Neural cell (in vitro differentiated cells): ENCODE measurements at regions not wholly inside any gene's neighbourhood (a gene's known extent, or its start where the extent isn't known, plus 50 kb on each side); places are given as distances from the start of the nearest gene placed in this dataset.

Experiments used
- H2AFZ ChIP-seq: fragments of 200-600, 300-800 bp; sonication (generic), shearing (Covaris generic); 2 replicates; pipeline ENCODE4 v1.6.0; 2014; ENCODE audit warnings: low read depth, mild to moderate bottlenecking, antibody characterized with exemption, low read length, moderate library complexity
- H3F3A ChIP-seq: fragments of 200-600 bp; shearing (Covaris generic); 2 replicates; pipeline ENCODE4 v1.6.1; 2016; ENCODE audit warnings: mild to moderate bottlenecking, moderate library complexity, mixed read lengths, antibody characterized with exemption, low read length; ENCODE audit not compliant: insufficient read depth, poor library complexity, severe bottlenecking
- H3K27ac ChIP-seq: fragments of 200-600, 300-800 bp; sonication (generic), shearing (Covaris generic); 2 replicates; pipeline ENCODE4 v1.5.1; 2014; ENCODE audit warnings: mild to moderate bottlenecking, low read length, moderate library complexity
- H3K27me3 ChIP-seq: fragments of 300-800, 200-600 bp; sonication (generic), shearing (Covaris generic); 2 replicates; pipeline ENCODE4 v1.6.0; 2014; ENCODE audit warnings: mild to moderate bottlenecking, low read depth, low read length, moderate library complexity; ENCODE audit not compliant: insufficient read depth
- H3K36me3 ChIP-seq: fragments of 300-800, 200-600 bp; sonication (generic), shearing (Covaris generic); 2 replicates; pipeline ENCODE4 v1.5.1; 2014; ENCODE audit warnings: mild to moderate bottlenecking, antibody characterized with exemption, low read length, moderate library complexity; ENCODE audit not compliant: insufficient read depth
- H3K4me2 ChIP-seq: fragments of 300-800, 200-600 bp; sonication (generic), shearing (Covaris generic); 2 replicates; pipeline ENCODE4 v1.6.0; 2014; ENCODE audit warnings: mild to moderate bottlenecking, low read length
- H3K4me3 ChIP-seq: fragments of 300-800, 200-600 bp; sonication (generic), shearing (Covaris generic); 2 replicates; pipeline ENCODE4 v1.5.1; 2014; ENCODE audit warnings: mild to moderate bottlenecking, low read length, moderate library complexity
- H3K79me2 ChIP-seq: fragments of 200-600 bp; shearing (Covaris generic); replicated peaks from 2 replicates; pipeline ENCODE4 v1.6.0; 2014; ENCODE audit warnings: mild to moderate bottlenecking, low read length, moderate library complexity; ENCODE audit not compliant: insufficient read depth
- H3K9ac ChIP-seq: fragments of 300-800, 200-600 bp; sonication (generic), shearing (Covaris generic); 2 replicates; pipeline ENCODE4 v1.6.1; 2016; ENCODE audit warnings: mild to moderate bottlenecking, low read length, mixed read lengths
- H3K9me2 ChIP-seq: fragments of 200-600 bp; shearing (Covaris generic); 2 replicates; pipeline ENCODE4 v1.6.1; 2016; ENCODE audit warnings: mild to moderate bottlenecking, low read length, mixed read lengths; ENCODE audit not compliant: insufficient read depth
- H3K9me3 ChIP-seq: fragments of 200-600, 300-800 bp; sonication (generic), shearing (Covaris generic); 2 replicates; pipeline ENCODE4 v1.6.1; 2016; ENCODE audit warnings: mild to moderate bottlenecking, mixed run types, low read length, moderate library complexity, mixed read lengths
- H4K20me1 ChIP-seq: fragments of 200-600 bp; shearing (Covaris generic); 2 replicates; pipeline ENCODE4 v1.6.1; 2016; ENCODE audit warnings: mild to moderate bottlenecking, mixed run types; ENCODE audit not compliant: insufficient read depth
- EP300 ChIP-seq: fragments of 450-650 bp; conservative IDR thresholded peaks from 2 replicates; pipeline ENCODE4 v1.6.1; 2014; ENCODE audit warnings: antibody characterized with exemption, mild to moderate bottlenecking, moderate library complexity; ENCODE audit not compliant: poor library complexity, severe bottlenecking
- EZH2 ChIP-seq: fragments of 200-600, 300-800 bp; shearing (Covaris generic), sonication (generic); IDR thresholded peaks from 2 replicates; pipeline ENCODE4 v1.6.1; 2014; ENCODE audit warnings: antibody characterized with exemption, low read length, borderline replicate concordance, mild to moderate bottlenecking; ENCODE audit not compliant: insufficient read depth, poor library complexity, severe bottlenecking
- MXI1 ChIP-seq: fragments of 450-650 bp; conservative IDR thresholded peaks from 2 replicates; pipeline ENCODE4 v1.6.1; 2014; ENCODE audit warnings: antibody characterized with exemption, mild to moderate bottlenecking; ENCODE audit not compliant: poor library complexity, severe bottlenecking
- POLR2AphosphoS5 ChIP-seq: IDR thresholded peaks from 2 replicates; pipeline ENCODE4 v1.6.1; 2012
- RAD21 ChIP-seq: fragments of 450-650 bp; conservative IDR thresholded peaks from 2 replicates; pipeline ENCODE4 v1.6.1; 2014; ENCODE audit warnings: antibody characterized with exemption, mild to moderate bottlenecking, moderate library complexity
- SMC3 ChIP-seq: fragments of 450-650 bp; conservative IDR thresholded peaks from 2 replicates; pipeline ENCODE4 v1.6.1; 2014; ENCODE audit warnings: antibody characterized with exemption, mild to moderate bottlenecking, moderate library complexity; ENCODE audit not compliant: poor library complexity
- TAF1 ChIP-seq: IDR thresholded peaks from 2 replicates; pipeline ENCODE4 v1.6.1; 2012; ENCODE audit warnings: low read depth
- TF ChIP-seq, protein P1 (sequence below): fragments of 450-650 bp; IDR thresholded peaks from 2 replicates; pipeline ENCODE4 v1.5.1; 2014; ENCODE audit warnings: antibody characterized with exemption, mild to moderate bottlenecking, moderate library complexity; ENCODE audit not compliant: poor library complexity, severe bottlenecking
- TF ChIP-seq, protein P2 (sequence below): IDR thresholded peaks from 2 replicates; pipeline ENCODE4 v1.6.1; 2012; ENCODE audit warnings: borderline replicate concordance

DNA sequence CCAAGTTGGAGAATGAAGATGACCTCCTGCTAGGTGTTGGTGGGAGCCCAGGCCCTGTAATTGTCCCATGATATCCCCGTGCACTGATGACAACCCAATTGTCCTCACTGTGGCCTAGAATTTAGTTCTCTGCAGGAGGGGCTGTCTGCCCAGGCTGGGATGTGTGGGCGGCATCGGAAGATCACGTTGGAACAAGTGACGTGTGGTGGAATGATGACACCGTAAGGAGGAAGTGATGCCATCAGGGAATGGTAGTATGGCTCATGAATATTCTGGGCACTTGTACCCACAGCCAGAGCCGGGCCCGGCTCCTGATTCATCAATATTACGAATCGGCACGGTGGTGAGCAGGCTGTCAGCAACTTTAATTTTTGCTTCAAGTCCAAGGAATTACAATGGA lies 111.6 kb downstream of the MIAT start:
- no peak overlapping the region for H3K4me3 ChIP-seq
- no peaks in the 10 kb centered on the region for H4K20me1 ChIP-seq
- H3K79me2 ChIP-seq, result no peaks in the 10 kb centered on the region
- no peak overlapping the region for H3K27ac ChIP-seq
- no peaks in the 10 kb centered on the region for H3K9me2 ChIP-seq
- H3K9me3 ChIP-seq, result no peaks in the 10 kb centered on the region
- no peaks in the 10 kb centered on the region for H3F3A ChIP-seq
- no peaks in the 10 kb centered on the region for H3K36me3 ChIP-seq
- no peak overlapping the region for H3K4me2 ChIP-seq
- H3K27me3 ChIP-seq, result no peaks in the 10 kb centered on the region
- no peak for TF ChIP-seq EZH2
- TF ChIP-seq MXI1, result no peak
- TF ChIP-seq TAF1, result no peak
- no peak for TF ChIP-seq EP300
- no peak for TF ChIP-seq SMC3
- TF ChIP-seq, protein P1, sequence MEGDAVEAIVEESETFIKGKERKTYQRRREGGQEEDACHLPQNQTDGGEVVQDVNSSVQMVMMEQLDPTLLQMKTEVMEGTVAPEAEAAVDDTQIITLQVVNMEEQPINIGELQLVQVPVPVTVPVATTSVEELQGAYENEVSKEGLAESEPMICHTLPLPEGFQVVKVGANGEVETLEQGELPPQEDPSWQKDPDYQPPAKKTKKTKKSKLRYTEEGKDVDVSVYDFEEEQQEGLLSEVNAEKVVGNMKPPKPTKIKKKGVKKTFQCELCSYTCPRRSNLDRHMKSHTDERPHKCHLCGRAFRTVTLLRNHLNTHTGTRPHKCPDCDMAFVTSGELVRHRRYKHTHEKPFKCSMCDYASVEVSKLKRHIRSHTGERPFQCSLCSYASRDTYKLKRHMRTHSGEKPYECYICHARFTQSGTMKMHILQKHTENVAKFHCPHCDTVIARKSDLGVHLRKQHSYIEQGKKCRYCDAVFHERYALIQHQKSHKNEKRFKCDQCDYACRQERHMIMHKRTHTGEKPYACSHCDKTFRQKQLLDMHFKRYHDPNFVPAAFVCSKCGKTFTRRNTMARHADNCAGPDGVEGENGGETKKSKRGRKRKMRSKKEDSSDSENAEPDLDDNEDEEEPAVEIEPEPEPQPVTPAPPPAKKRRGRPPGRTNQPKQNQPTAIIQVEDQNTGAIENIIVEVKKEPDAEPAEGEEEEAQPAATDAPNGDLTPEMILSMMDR, result no peak
- no peak for TF ChIP-seq RAD21
- TF ChIP-seq POLR2AphosphoS5, result no peak
- TF ChIP-seq, protein P2, sequence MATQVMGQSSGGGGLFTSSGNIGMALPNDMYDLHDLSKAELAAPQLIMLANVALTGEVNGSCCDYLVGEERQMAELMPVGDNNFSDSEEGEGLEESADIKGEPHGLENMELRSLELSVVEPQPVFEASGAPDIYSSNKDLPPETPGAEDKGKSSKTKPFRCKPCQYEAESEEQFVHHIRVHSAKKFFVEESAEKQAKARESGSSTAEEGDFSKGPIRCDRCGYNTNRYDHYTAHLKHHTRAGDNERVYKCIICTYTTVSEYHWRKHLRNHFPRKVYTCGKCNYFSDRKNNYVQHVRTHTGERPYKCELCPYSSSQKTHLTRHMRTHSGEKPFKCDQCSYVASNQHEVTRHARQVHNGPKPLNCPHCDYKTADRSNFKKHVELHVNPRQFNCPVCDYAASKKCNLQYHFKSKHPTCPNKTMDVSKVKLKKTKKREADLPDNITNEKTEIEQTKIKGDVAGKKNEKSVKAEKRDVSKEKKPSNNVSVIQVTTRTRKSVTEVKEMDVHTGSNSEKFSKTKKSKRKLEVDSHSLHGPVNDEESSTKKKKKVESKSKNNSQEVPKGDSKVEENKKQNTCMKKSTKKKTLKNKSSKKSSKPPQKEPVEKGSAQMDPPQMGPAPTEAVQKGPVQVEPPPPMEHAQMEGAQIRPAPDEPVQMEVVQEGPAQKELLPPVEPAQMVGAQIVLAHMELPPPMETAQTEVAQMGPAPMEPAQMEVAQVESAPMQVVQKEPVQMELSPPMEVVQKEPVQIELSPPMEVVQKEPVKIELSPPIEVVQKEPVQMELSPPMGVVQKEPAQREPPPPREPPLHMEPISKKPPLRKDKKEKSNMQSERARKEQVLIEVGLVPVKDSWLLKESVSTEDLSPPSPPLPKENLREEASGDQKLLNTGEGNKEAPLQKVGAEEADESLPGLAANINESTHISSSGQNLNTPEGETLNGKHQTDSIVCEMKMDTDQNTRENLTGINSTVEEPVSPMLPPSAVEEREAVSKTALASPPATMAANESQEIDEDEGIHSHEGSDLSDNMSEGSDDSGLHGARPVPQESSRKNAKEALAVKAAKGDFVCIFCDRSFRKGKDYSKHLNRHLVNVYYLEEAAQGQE, result no peak
- H3K9ac ChIP-seq, result no peak overlapping the region
- no peak overlapping the region for H2AFZ ChIP-seq

DNA sequence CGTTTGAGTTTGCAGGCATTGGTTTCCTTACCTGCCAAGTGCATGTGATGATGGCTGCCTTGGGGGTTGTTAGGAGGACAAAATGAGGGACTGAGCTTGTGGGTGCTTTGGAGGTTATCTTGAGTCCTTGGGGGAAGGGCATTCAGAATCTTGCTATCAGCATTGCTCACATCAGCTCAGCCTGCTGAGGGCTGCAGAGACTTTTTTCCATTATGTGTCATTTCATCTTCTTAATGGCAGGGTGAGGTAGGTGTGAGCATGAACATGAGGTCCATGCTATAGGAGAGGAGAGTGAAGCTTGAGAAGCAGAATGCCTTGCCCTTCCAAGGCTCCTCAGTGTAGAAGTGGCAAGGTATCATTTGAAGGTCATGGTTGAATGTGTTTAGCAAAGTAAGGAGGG lies 112.3 kb downstream of the MIAT start:
- no peaks in the 10 kb centered on the region for H4K20me1 ChIP-seq
- no peaks in the 10 kb centered on the region for H3K79me2 ChIP-seq
- no peak overlapping the region for H3K9ac ChIP-seq
- TF ChIP-seq EZH2 (no peak), SMC3 (no peak), TAF1 (no peak), POLR2AphosphoS5 (no peak), MXI1 (no peak), EP300 (no peak), RAD21 (no peak)
- TF ChIP-seq, protein P1, result no peak
- TF ChIP-seq, protein P2, result no peak
- H3K36me3 ChIP-seq, result no peaks in the 10 kb centered on the region
- no peak overlapping the region for H3K27ac ChIP-seq
- no peaks in the 10 kb centered on the region for H3K9me2 ChIP-seq
- H2AFZ ChIP-seq, result no peak overlapping the region
- no peaks in the 10 kb centered on the region for H3K9me3 ChIP-seq
- H3K4me3 ChIP-seq, result no peak overlapping the region
- no peaks in the 10 kb centered on the region for H3K27me3 ChIP-seq
- no peak overlapping the region for H3K4me2 ChIP-seq
- H3F3A ChIP-seq, result no peaks in the 10 kb centered on the region
